PC-9 (cell line): ENCODE measurements at regions not wholly inside any gene's neighbourhood (a gene's known extent, or its start where the extent isn't known, plus 50 kb on each side); places are given as distances from the start of the nearest gene placed in this dataset.

Experiments
- BruUV-seq: library from RNA; stranded (reverse); fragments of 400-500 nt; replicated peaks from 2 replicates; lab custom pipeline; 2021; lab: Mats Ljungman, UMichigan
- CTCF ChIA-PET: fragments of 300-600 bp; sonication (Branson Sonifier 250); formaldehyde crosslinking; loops from one replicate; lab custom pipeline; 2022; ENCODE audit warnings: antibody characterized with exemption; lab: Charles Lee
- POLR2A ChIA-PET: fragments of 300-600 bp; sonication (Branson Sonifier 250); formaldehyde crosslinking; loops from one replicate; lab custom pipeline; 2022; ENCODE audit warnings: antibody characterized with exemption; ENCODE audit not compliant: unreplicated experiment; lab: Charles Lee
- DNase-seq, 2 experiments: peaks; one replicate each; pipeline versions ENCODE4 v3.0.0 to v3.0.0-alpha.2; 2015 to 2022; ENCODE audit warnings: mixed read lengths in 1 of 2
- H2AFZ ChIP-seq: fragments of 200-600 bp; sonication (generic); 2 replicates; pipeline ENCODE4 v1.8.1; 2017; ENCODE audit warnings: antibody characterized with exemption
- H3F3A ChIP-seq: fragments of 200-600 bp; sonication (generic); 2 replicates; pipeline ENCODE4 v1.8.1; 2017; ENCODE audit warnings: antibody characterized with exemption, mild to moderate bottlenecking, low read depth; ENCODE audit not compliant: insufficient read depth
- H3K27ac ChIP-seq: fragments of 200-600 bp; sonication (generic); 2 replicates; pipeline ENCODE4 v1.6.1; 2016; ENCODE audit warnings: mixed run types
- H3K27me3 ChIP-seq: fragments of 200-600 bp; sonication (generic); 2 replicates; pipeline ENCODE4 v1.6.1; 2016; ENCODE audit warnings: low read depth, mixed run types; ENCODE audit not compliant: insufficient read depth
- H3K36me3 ChIP-seq: fragments of 200-600 bp; sonication (generic); 2 replicates; pipeline ENCODE4 v1.6.1; 2016; ENCODE audit warnings: low read depth, mixed run types
- H3K4me1 ChIP-seq: fragments of 200-600 bp; sonication (generic); replicated peaks from 2 replicates; pipeline ENCODE4 v1.6.1; 2016; ENCODE audit warnings: mixed run types; ENCODE audit not compliant: insufficient read depth
- H3K4me2 ChIP-seq: fragments of 200-600 bp; sonication (generic); 2 replicates; pipeline ENCODE4 v1.6.1; 2017; ENCODE audit warnings: mixed run types
- H3K4me3 ChIP-seq: fragments of 200-600 bp; sonication (generic); 2 replicates; pipeline ENCODE4 v1.6.1; 2016; ENCODE audit warnings: mixed run types
- H3K79me2 ChIP-seq: fragments of 200-600 bp; sonication (generic); 2 replicates; pipeline ENCODE4 v1.6.1; 2017; ENCODE audit warnings: low read depth, mixed run types
- H3K9me2 ChIP-seq: fragments of 200-600 bp; sonication (generic); 2 replicates; pipeline ENCODE4 v1.8.1; 2017; ENCODE audit warnings: mild to moderate bottlenecking; ENCODE audit not compliant: insufficient read depth
- H3K9me3 ChIP-seq: fragments of 200-600 bp; sonication (generic); 2 replicates; pipeline ENCODE4 v1.8.1; 2016; ENCODE audit warnings: low read depth; ENCODE audit not compliant: insufficient read depth
- H4K20me1 ChIP-seq: fragments of 200-600 bp; sonication (generic); 2 replicates; pipeline ENCODE4 v1.8.1; 2017; ENCODE audit not compliant: insufficient read depth
- CTCF ChIP-seq: fragments of 200-600 bp; sonication (generic); conservative IDR thresholded peaks from 2 replicates; pipeline ENCODE4 v1.6.1; 2017; ENCODE audit warnings: mixed run types, antibody characterized with exemption, mild to moderate bottlenecking, moderate library complexity
- EZH2 ChIP-seq: fragments of 200-600 bp; sonication (generic); IDR thresholded peaks from 2 replicates; pipeline ENCODE4 v1.8.0; 2017; ENCODE audit warnings: antibody characterized with exemption, low read depth
- intact Hi-C: fragments of 100-400 bp; cut with micrococcal nuclease; formaldehyde crosslinking; loops from one replicate; pipeline ENCODE4 v1.10.0; 2022; ENCODE audit not compliant: unreplicated experiment

- H3K79me2 ChIP-seq = no peaks in the 10 kb centered on the region
- intact Hi-C loops = no loop called here
- CTCF ChIA-PET = no interaction called here
Observed at GRCh38 chr1:192888574-192888973, 79.7 kb downstream of the RGS2 start.

GRCh38 chr1:192889082-192889481 lies 80.2 kb downstream of the RGS2 start:
- ChIA-PET POLR2A (no interaction called here), CTCF (no interaction called here)
- Histone ChIP-seq H3K9me2 (no peaks in the 10 kb centered on the region), H3K4me1 (no peaks in the 10 kb centered on the region), H3K9me3 (no peaks in the 10 kb centered on the region), H2AFZ (no peak overlapping the region), H3K79me2 (no peaks in the 10 kb centered on the region), H3K36me3 (no peaks in the 10 kb centered on the region), H3K4me3 (no peak overlapping the region), H4K20me1 (no peaks in the 10 kb centered on the region), H3K27ac (no peak overlapping the region), H3K27me3 (no peaks in the 10 kb centered on the region), H3K4me2 (no peak overlapping the region), H3F3A (no peaks in the 10 kb centered on the region)
- intact Hi-C loops = no loop called here
- TF ChIP-seq EZH2 (no peak), CTCF (no peak)
- DNase-seq = no peak
- BruUV-seq = no TSS peak

More at GRCh38 chr1:192888574-192888973, 79.7 kb downstream of the RGS2 start:
- no peak overlapping the region for H3K4me2 ChIP-seq
- BruUV-seq = no TSS peak
- no peaks in the 10 kb centered on the region for H4K20me1 ChIP-seq
- no peak overlapping the region for H3K27ac ChIP-seq
- no peak for DNase-seq
- H2AFZ ChIP-seq = no peak overlapping the region
- H3K36me3 ChIP-seq = no peaks in the 10 kb centered on the region
- no peaks in the 10 kb centered on the region for H3K9me3 ChIP-seq
- POLR2A ChIA-PET = no interaction called here
- TF ChIP-seq CTCF (no peak), EZH2 (no peak)
- H3K4me3 ChIP-seq = no peak overlapping the region
- no peaks in the 10 kb centered on the region for H3K27me3 ChIP-seq
- no peaks in the 10 kb centered on the region for H3K4me1 ChIP-seq
- no peaks in the 10 kb centered on the region for H3F3A ChIP-seq
- H3K9me2 ChIP-seq = no peaks in the 10 kb centered on the region

- BruUV-seq = no TSS peak
- no peak overlapping the region; the same call in 1 of the 2 replicates for H2AFZ ChIP-seq
- CTCF ChIA-PET = no interaction called here
- H3K9me2 ChIP-seq = no peaks in the 10 kb centered on the region
- no peaks in the 10 kb centered on the region for H3K79me2 ChIP-seq
- no peaks in the 10 kb centered on the region for H3K27me3 ChIP-seq
- no peaks in the 10 kb centered on the region for H3K9me3 ChIP-seq
- POLR2A ChIA-PET = no interaction called here
- H3K27ac ChIP-seq = no peak overlapping the region
- no peaks in the 10 kb centered on the region for H3K4me1 ChIP-seq
- H3F3A ChIP-seq = no peaks in the 10 kb centered on the region
- H3K4me2 ChIP-seq = no peak overlapping the region
- intact Hi-C loops = no loop called here
- H4K20me1 ChIP-seq = no peaks in the 10 kb centered on the region
- TF ChIP-seq CTCF = no peak
- no peak for TF ChIP-seq EZH2
- no peaks in the 10 kb centered on the region for H3K36me3 ChIP-seq
- H3K4me3 ChIP-seq = no peak overlapping the region
- DNase-seq = no peak
Observed at GRCh38 chr1:192890134-192890533, 81.3 kb downstream of the RGS2 start.
